Jurkat, Clone E6-1 (cell line): ENCODE measurements at regions not wholly inside any gene's neighbourhood (a gene's known extent, or its start where the extent isn't known, plus 50 kb on each side); places are given as distances from the start of the nearest gene placed in this dataset.

Source experiments
- DNase-seq: peaks from one replicate; pipeline ENCODE4 v3.0.0-alpha.2; 2011; ENCODE audit warnings: low read depth, low spot score
- H3K4me3 ChIP-seq: 2 replicates; pipeline ENCODE4 v1.5.1; 2011; ENCODE audit warnings: mild to moderate bottlenecking, low read length, control low read depth, moderate library complexity

- no peak overlapping the region for H3K4me3 ChIP-seq
- DNase-seq, result no peak
Observed at GRCh38 chr14:26067786-26068459, 529.9 kb downstream of the NOVA1 start.

- no peak overlapping the region for H3K4me3 ChIP-seq
- DNase-seq, result no peak
Observed at GRCh38 chr14:26067341-26067740, 530.5 kb downstream of the NOVA1 start.

GRCh38 chr14:26056036-26056616 lies 541.7 kb downstream of the NOVA1 start:
- no peak for DNase-seq
- no peak overlapping the region for H3K4me3 ChIP-seq

GRCh38 chr14:26032348-26032747 lies 565.5 kb downstream of the NOVA1 start:
- DNase-seq, result no peak
- no peak overlapping the region for H3K4me3 ChIP-seq

- no peak for DNase-seq
Observed at GRCh38 chr14:26026384-26026783, 571.4 kb downstream of the NOVA1 start.

GRCh38 chr14:26023967-26024366 lies 573.9 kb downstream of the NOVA1 start:
- peak; percentile 53 for DNase-seq
- H3K4me3 ChIP-seq, result no peak overlapping the region

More at GRCh38 chr14:26026384-26026783, 571.4 kb downstream of the NOVA1 start:
- no peak overlapping the region for H3K4me3 ChIP-seq

GRCh38 chr14:26021759-26022158 lies 576.1 kb downstream of the NOVA1 start:
- DNase-seq, result no peak
- H3K4me3 ChIP-seq, result no peak overlapping the region

- H3K4me3 ChIP-seq, result no peak overlapping the region
- DNase-seq, result no peak
Observed at GRCh38 chr14:26017270-26017669, 580.6 kb downstream of the NOVA1 start.

- DNase-seq, result peak; percentile 45
- H3K4me3 ChIP-seq, result no peak overlapping the region
Observed at GRCh38 chr14:26008290-26008689, 589.5 kb downstream of the NOVA1 start.

- DNase-seq, result no peak
- no peak overlapping the region for H3K4me3 ChIP-seq
Observed at GRCh38 chr14:26004342-26004741, 593.5 kb downstream of the NOVA1 start.

- no peak overlapping the region for H3K4me3 ChIP-seq
- DNase-seq, result no peak
Observed at GRCh38 chr14:25993830-25994229, 604.0 kb downstream of the NOVA1 start.

- DNase-seq, result no peak
- no peak overlapping the region for H3K4me3 ChIP-seq
Observed at GRCh38 chr14:25988536-25988935, 609.3 kb downstream of the NOVA1 start.

- no peak for DNase-seq
- no peak overlapping the region for H3K4me3 ChIP-seq
Observed at GRCh38 chr14:25955772-25956171, 642.1 kb downstream of the NOVA1 start.

GRCh38 chr14:25953532-25954139 lies 644.2 kb downstream of the NOVA1 start:
- no peak overlapping the region for H3K4me3 ChIP-seq
- DNase-seq, result no peak

- H3K4me3 ChIP-seq, result no peak overlapping the region
- no peak for DNase-seq
Observed at GRCh38 chr14:25945746-25946145, 652.1 kb downstream of the NOVA1 start.

GRCh38 chr14:25944020-25944419 lies 653.8 kb downstream of the NOVA1 start:
- H3K4me3 ChIP-seq, result no peak overlapping the region
- DNase-seq, result no peak

GRCh38 chr14:25943329-25943728 lies 654.5 kb downstream of the NOVA1 start:
- DNase-seq, result no peak
- no peak overlapping the region for H3K4me3 ChIP-seq

- no peak for DNase-seq
- H3K4me3 ChIP-seq, result no peak overlapping the region
Observed at GRCh38 chr14:25942090-25942489, 655.7 kb downstream of the NOVA1 start.

- H3K4me3 ChIP-seq, result no peak overlapping the region
- DNase-seq, result no peak
Observed at GRCh38 chr14:25933731-25934130, 664.1 kb downstream of the NOVA1 start.

- H3K4me3 ChIP-seq, result no peak overlapping the region
- DNase-seq, result no peak
Observed at GRCh38 chr14:25929881-25930615, 667.8 kb downstream of the NOVA1 start.
